Aorta (tissue), 5 donors: ENCODE measurements at regions not wholly inside any gene's neighbourhood (a gene's known extent, or its start where the extent isn't known, plus 50 kb on each side); places are given as distances from the start of the nearest gene placed in this dataset.

Experiments used
- ATAC-seq: fragments of 200-7000 bp; cut with Tn5 transposase; one replicate; pipeline ENCODE4 v1.9.1; 2022; ENCODE audit warnings: moderate library complexity; ENCODE audit not compliant: low FRiP score
- DNase-seq, 2 donors: peaks; one replicate each; pipeline ENCODE4 v3.0.0-alpha.2; 2020
- H3K27ac ChIP-seq, 2 donors: one replicate each; pipeline ENCODE4 v1.5.1; 2013; ENCODE audit warnings: low read length in 2 of 2, mild to moderate bottlenecking in 2 of 2, moderate library complexity in 2 of 2, control low read depth in 1 of 2, inconsistent platforms in 1 of 2, low read depth in 1 of 2
- H3K27me3 ChIP-seq, 2 donors: one replicate each; pipeline ENCODE4 v1.6.1; 2013; ENCODE audit warnings: control low read depth in 1 of 2, low read length in 1 of 2, mild to moderate bottlenecking in 1 of 2, moderate library complexity in 1 of 2; ENCODE audit not compliant: insufficient read depth in 2 of 2, control insufficient read depth in 1 of 2
- H3K36me3 ChIP-seq, 2 donors: one replicate each; pipeline ENCODE4 v1.6.1; 2013; ENCODE audit warnings: control low read depth in 1 of 2, low read length in 1 of 2, mild to moderate bottlenecking in 1 of 2; ENCODE audit not compliant: insufficient read depth in 2 of 2, control insufficient read depth in 1 of 2
- H3K4me1 ChIP-seq, 2 donors: one replicate each; pipeline ENCODE4 v1.6.1; 2013; ENCODE audit warnings: low read length in 2 of 2, control low read depth in 1 of 2, mild to moderate bottlenecking in 1 of 2, moderate library complexity in 1 of 2; ENCODE audit not compliant: insufficient read depth in 2 of 2, control insufficient read depth in 1 of 2
- H3K4me3 ChIP-seq, 2 donors: one replicate each; pipeline ENCODE4 v1.5.1; 2013; ENCODE audit warnings: low read length in 2 of 2, control low read depth in 1 of 2, mild to moderate bottlenecking in 1 of 2
- H3K9me3 ChIP-seq: one replicate; pipeline ENCODE4 v1.6.1; 2013; ENCODE audit warnings: mild to moderate bottlenecking, low read length; ENCODE audit not compliant: control insufficient read depth
- WGBS, 2 donors: extraction: QIAGEN DNeasy Blood & Tissue Kit; methylation state at CpG; one replicate each; pipeline ENCODE4 v1.1.7; 2013; 5-methylcytosine and 5-hydroxymethylcytosine counted together
- intact Hi-C, 2 donors: fragments of 100-400 bp; cut with DNase I; formaldehyde crosslinking; loops; one replicate each; pipeline versions ENCODE4 v1.14.2 to v1.15.0; 2022
- donor health status: healthy with polysubstance abuse.
- donor health status: Bipolar disorder and iron deficiency.
- donor health status: DM: no; HTN: no; CAD: no.
- donor health status: DM: no; HTN: no; CAD: no.
- donor health status: DM: yes; HTN: yes; CAD: no.

- H3K9me3 ChIP-seq = peaks cover 11% of the 10 kb centered on the region
Measured at GRCh38 chr12:34402228-34402898, 380.1 kb downstream of the ALG10 start.

GRCh38 chr12:34402899-34403705 lies 380.8 kb downstream of the ALG10 start:
- peaks cover 11% of the 10 kb centered on the region for H3K9me3 ChIP-seq
- intact Hi-C loops = no loop called here

More at GRCh38 chr12:34402228-34402898, 380.1 kb downstream of the ALG10 start:
- ATAC-seq (no peak), DNase-seq (peak; percentile 24 to 62)
- no peaks in the 10 kb centered on the region for H3K27me3 ChIP-seq
- H3K4me1 ChIP-seq = no peaks in the 10 kb centered on the region
- WGBS, 2 donors = 61 to 71% methylated on average over 30 of the region's 30 CpGs
- intact Hi-C loops = no loop called here
- H3K27ac ChIP-seq = no peak overlapping the region
- no peaks in the 10 kb centered on the region for H3K36me3 ChIP-seq
- H3K4me3 ChIP-seq = no peak overlapping the region

GRCh38 chr12:34403706-34404376 lies 381.5 kb downstream of the ALG10 start:
- WGBS, 2 donors = 52 to 56% methylated on average over 19 of the region's 19 CpGs
- H3K36me3 ChIP-seq = no peaks in the 10 kb centered on the region
- no peaks in the 10 kb centered on the region for H3K4me1 ChIP-seq
- no peak for ATAC-seq
- no peak overlapping the region for H3K4me3 ChIP-seq
- no peak overlapping the region for H3K27ac ChIP-seq
- intact Hi-C loops = no loop called here
- peaks cover 11% of the 10 kb centered on the region for H3K9me3 ChIP-seq
- peak; percentile 20 to 51 for DNase-seq
- no peaks in the 10 kb centered on the region for H3K27me3 ChIP-seq

More at GRCh38 chr12:34402899-34403705, 380.8 kb downstream of the ALG10 start:
- H3K27ac ChIP-seq = no peak overlapping the region
- no peaks in the 10 kb centered on the region for H3K4me1 ChIP-seq
- no peaks in the 10 kb centered on the region for H3K27me3 ChIP-seq
- H3K4me3 ChIP-seq = no peak overlapping the region
- DNase-seq = peak; percentile 33 to 60
- no peaks in the 10 kb centered on the region for H3K36me3 ChIP-seq
- no peak for ATAC-seq
- 71 to 75% methylated on average over 33 of the region's 33 CpGs for WGBS, 2 donors

GRCh38 chr12:34404377-34405285 lies 382.3 kb downstream of the ALG10 start:
- Histone ChIP-seq H3K4me3 (no peak overlapping the region), H3K4me1 (no peaks in the 10 kb centered on the region), H3K27ac (no peak overlapping the region), H3K9me3 (peaks cover 11% of the 10 kb centered on the region), H3K27me3 (no peaks in the 10 kb centered on the region), H3K36me3 (no peaks in the 10 kb centered on the region)
- 70 to 72% methylated on average over 19 of the region's 19 CpGs for WGBS, 2 donors
- peak; percentile 26 to 52 for DNase-seq
- no peak for ATAC-seq
- intact Hi-C loops = no loop called here

GRCh38 chr12:34405286-34406227 lies 383.3 kb downstream of the ALG10 start:
- no peak for ATAC-seq
- peak; percentile 34 to 57 for DNase-seq
- WGBS, 2 donors = 69 to 72% methylated on average over 22 of the region's 22 CpGs
- Histone ChIP-seq H3K27ac (no peak overlapping the region), H3K9me3 (peaks cover 9% of the 10 kb centered on the region), H3K4me1 (no peaks in the 10 kb centered on the region), H3K36me3 (no peaks in the 10 kb centered on the region), H3K27me3 (no peaks in the 10 kb centered on the region), H3K4me3 (no peak overlapping the region)
- intact Hi-C loops = no loop called here

GRCh38 chr12:34406228-34406995 lies 384.1 kb downstream of the ALG10 start:
- 70 to 75% methylated on average over 18 of the region's 18 CpGs for WGBS, 2 donors

GRCh38 chr12:34406996-34407300 lies 384.7 kb downstream of the ALG10 start:
- H3K4me1 ChIP-seq = no peaks in the 10 kb centered on the region
- H3K9me3 ChIP-seq = peaks cover 9% of the 10 kb centered on the region
- no peak for ATAC-seq
- H3K27me3 ChIP-seq = no peaks in the 10 kb centered on the region
- intact Hi-C loops = no loop called here
- no peak overlapping the region for H3K27ac ChIP-seq
- peak; percentile 13 to 57 for DNase-seq
- H3K4me3 ChIP-seq = no peak overlapping the region
- no peaks in the 10 kb centered on the region for H3K36me3 ChIP-seq
- 66 to 81% methylated on average over 8 of the region's 8 CpGs for WGBS, 2 donors

More at GRCh38 chr12:34406228-34406995, 384.1 kb downstream of the ALG10 start:
- Histone ChIP-seq H3K4me3 (no peak overlapping the region), H3K4me1 (no peaks in the 10 kb centered on the region), H3K27me3 (no peaks in the 10 kb centered on the region), H3K27ac (no peak overlapping the region), H3K36me3 (no peaks in the 10 kb centered on the region), H3K9me3 (peaks cover 9% of the 10 kb centered on the region)
- DNase-seq = peak; percentile 20 to 51
- intact Hi-C loops = no loop called here
- no peak for ATAC-seq
